ENCODE measurements at regions not wholly inside any gene's neighbourhood (a gene's known extent, or its start where the extent isn't known, plus 50 kb on each side); places are given as distances from the start of the nearest gene placed in this dataset.

- Histone ChIP-seq H3K4me2 (ENCODE audit: low read length) (no peak overlapping the region), H2AFZ (ENCODE audit: low read depth, low read length, poor library complexity, severe bottlenecking) (no peak overlapping the region), H3K79me2 (ENCODE audit: insufficient read depth, low read length) (no peaks in the 10 kb centered on the region), H4K20me1 (ENCODE audit: insufficient read depth) (no peaks in the 10 kb centered on the region), H3K9me2 (ENCODE audit: insufficient read depth) (no peaks in the 10 kb centered on the region), H3K27me3 (ENCODE audit: insufficient read depth, low read length) (0 out of 2 replicates have a peak, but pooled peaks cover 9% of the 10 kb centered on the region), H3K4me3 (replicated peaks in 1 of 2; ENCODE audit: low read depth in 1 of 2, low read length in 2 of 2) (no peak overlapping the region), H3K36me3 (ENCODE audit: control insufficient read depth in 1 of 2, insufficient read depth in 2 of 2, low read length in 2 of 2) (no peaks in the 10 kb centered on the region), H3K27ac (ENCODE audit: low read depth, low read length) (no peak overlapping the region), H3K9ac (ENCODE audit: low read length) (no peak overlapping the region), H3K9me3 (ENCODE audit: control insufficient read depth in 1 of 2, insufficient read depth in 1 of 2, low read depth in 1 of 2, low read length in 2 of 2) (no peaks in the 10 kb centered on the region), H3K4me1 (ENCODE audit: control insufficient read depth in 1 of 2, insufficient read depth in 2 of 2, low read length in 2 of 2) (no peaks in the 10 kb centered on the region)
- no TSS peak for BruUV-seq (replicated peaks)
- DNase-seq (ENCODE audit: low read depth, low spot score) (no peak), ATAC-seq (peak; percentile 46; the same call in 1 of the 2 replicates)
- TF ChIP-seq CTCF (IDR thresholded peaks at IDR 0.05 in 2 of 3, conservative IDR thresholded peaks at IDR 0.05 in 1 of 3; ENCODE audit: borderline replicate concordance in 1 of 3, insufficient read depth in 1 of 3, low read depth in 2 of 3, low read length in 2 of 3), result 0 out of 6 replicates have a peak, but pooled peaks of 1 of the 3 experiments have one; percentile 21
- no peak for TF ChIP-seq JUND (IDR thresholded peaks at IDR 0.05)
- CTCF ChIA-PET, result interaction anchor here (1.0 to 1.9 kb wide), 6 partner anchors 10 to 323 kb away, joined by 3 to 8 read pairs (median 4); no protein-coding TSS in a partner anchor
- POLR2A ChIA-PET, result no interaction called here
- RAD21 ChIA-PET (ENCODE audit: low non-redundant PET in 1 of 2, low total read pairs in 2 of 2, uncharacterized antibody in 2 of 2, unreplicated experiment in 2 of 2), result no interaction called here
- intact Hi-C loops (cut with micrococcal nuclease), result no loop called here
Measured at GRCh38 chr2:88832311-88832991, 141.0 kb downstream of the RPIA start.

- Histone ChIP-seq H3K79me2 (ENCODE audit: insufficient read depth, low read length) (no peaks in the 10 kb centered on the region), H3K4me2 (ENCODE audit: low read length) (no peak overlapping the region), H3K9me3 (ENCODE audit: control insufficient read depth in 1 of 2, insufficient read depth in 1 of 2, low read depth in 1 of 2, low read length in 2 of 2) (no peaks in the 10 kb centered on the region), H3K4me1 (ENCODE audit: control insufficient read depth in 1 of 2, insufficient read depth in 2 of 2, low read length in 2 of 2) (no peaks in the 10 kb centered on the region), H3K27me3 (ENCODE audit: insufficient read depth, low read length) (peaks cover 13% of the 10 kb centered on the region; the same call in 1 of the 2 replicates), H3K27ac (ENCODE audit: low read depth, low read length) (no peak overlapping the region), H4K20me1 (ENCODE audit: insufficient read depth) (no peaks in the 10 kb centered on the region), H3K9me2 (ENCODE audit: insufficient read depth) (no peaks in the 10 kb centered on the region), H3K9ac (ENCODE audit: low read length) (no peak overlapping the region), H2AFZ (ENCODE audit: low read depth, low read length, poor library complexity, severe bottlenecking) (no peak overlapping the region), H3K4me3 (replicated peaks in 1 of 2; ENCODE audit: low read depth in 1 of 2, low read length in 2 of 2) (no peak overlapping the region), H3K36me3 (ENCODE audit: control insufficient read depth in 1 of 2, insufficient read depth in 2 of 2, low read length in 2 of 2) (no peaks in the 10 kb centered on the region)
- intact Hi-C loops (cut with micrococcal nuclease), result no loop called here
- no peak for DNase-seq (ENCODE audit: low read depth, low spot score)
- ChIA-PET RAD21 (ENCODE audit: low non-redundant PET in 1 of 2, low total read pairs in 2 of 2, uncharacterized antibody in 2 of 2, unreplicated experiment in 2 of 2) (no interaction called here), CTCF (interaction anchor here (1.3 to 1.6 kb wide), 2 partner anchors 47 to 87 kb away, joined by 4 to 5 read pairs; no protein-coding TSS in a partner anchor), POLR2A (no interaction called here)
- no peak for TF ChIP-seq FOSL1 (IDR thresholded peaks at IDR 0.05; ENCODE audit: low read depth)
- TF ChIP-seq ZBTB33 (IDR thresholded peaks at IDR 0.05; ENCODE audit: extremely low read depth, insufficient replicate concordance, low read length), result no peak
- TF ChIP-seq JUND (IDR thresholded peaks at IDR 0.05), result no peak
- TF ChIP-seq RAD21 (IDR thresholded peaks at IDR 0.05; ENCODE audit: low read depth), result no peak
- no peak for TF ChIP-seq EZH2 (IDR thresholded peaks at IDR 0.05)
- no peak for TF ChIP-seq CBX3 (IDR thresholded peaks at IDR 0.05; ENCODE audit: low read depth)
- no peak for ATAC-seq
- BruUV-seq (replicated peaks), result no TSS peak
Measured at GRCh38 chr2:88832992-88833389, 141.5 kb downstream of the RPIA start.

Data from HCT116 (cell line).